Middle frontal gyrus (tissue), 1 donor: ENCODE measurements at regions not wholly inside any gene's neighbourhood (a gene's known extent, or its start where the extent isn't known, plus 50 kb on each side); places are given as distances from the start of the nearest gene placed in this dataset.
"Not testable (repeated sequence)": the region's sequence is repeated elsewhere in the genome, so short reads cannot be mapped to it uniquely, and the experiment has no call there.

Source experiments
- DNase-seq: peaks from one replicate; pipeline ENCODE4 v3.0.0-alpha.2; 2015; ENCODE audit warnings: low spot score; ENCODE audit errors: extremely low spot score

- no peak for DNase-seq
These were observed 368.5 kb downstream of the KIF2B start for GRCh38 chr17:54191261-54191660.

DNA sequence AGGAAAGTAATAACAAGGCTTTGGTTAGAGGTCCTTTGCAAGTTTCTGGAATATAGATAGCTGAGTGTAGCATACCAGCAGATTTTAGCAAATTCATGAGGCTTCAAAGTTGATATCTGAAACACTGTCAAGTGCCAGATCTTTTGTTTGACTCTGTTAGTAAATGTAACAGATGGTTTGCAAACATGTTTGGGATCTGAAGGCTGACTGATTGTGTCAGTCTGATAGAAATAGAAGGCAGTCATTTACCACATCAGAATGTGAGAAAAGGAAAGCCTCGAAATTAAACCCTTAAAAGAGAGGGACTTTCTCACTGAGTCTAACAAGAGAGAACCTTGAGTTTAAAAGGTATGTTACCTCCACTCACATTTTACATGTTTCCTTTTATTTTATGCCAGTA, 371.5 kb downstream of the KIF2B start:
- DNase-seq, result peak; percentile 19

GRCh38 chr17:54196751-54197150, 374.0 kb downstream of the KIF2B start:
- no peak for DNase-seq

GRCh38 chr17:54201380-54201779, 378.7 kb downstream of the KIF2B start:
- not testable (repeated sequence) for DNase-seq

- DNase-seq, result no peak
These were observed 398.1 kb downstream of the KIF2B start for GRCh38 chr17:54220829-54221228.

DNA sequence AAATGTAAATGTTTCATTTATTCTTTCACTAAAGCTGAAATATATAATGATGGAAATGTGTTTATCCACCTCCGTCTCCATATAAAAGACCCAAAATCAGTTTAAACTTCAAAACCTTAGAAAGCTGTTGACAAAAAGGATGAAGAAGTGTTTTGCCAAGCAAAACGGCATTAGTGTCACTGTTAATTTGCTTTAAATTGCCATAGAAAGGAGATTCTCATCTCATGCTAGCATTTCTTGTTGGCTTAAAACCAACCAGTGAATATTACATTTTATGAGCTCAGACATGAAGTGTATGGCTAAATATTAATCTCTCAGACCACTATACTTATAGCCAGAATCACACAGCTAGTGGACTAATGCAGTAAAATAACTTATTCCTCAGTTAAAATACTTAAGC, 398.8 kb downstream of the KIF2B start:
- no peak for DNase-seq

GRCh38 chr17:54235571-54235970, 412.8 kb downstream of the KIF2B start:
- no peak for DNase-seq

- no peak for DNase-seq
These were observed 415.3 kb downstream of the KIF2B start for GRCh38 chr17:54237911-54238515.

- DNase-seq, result no peak
These were observed 416.6 kb downstream of the KIF2B start for GRCh38 chr17:54239291-54239690.

DNA sequence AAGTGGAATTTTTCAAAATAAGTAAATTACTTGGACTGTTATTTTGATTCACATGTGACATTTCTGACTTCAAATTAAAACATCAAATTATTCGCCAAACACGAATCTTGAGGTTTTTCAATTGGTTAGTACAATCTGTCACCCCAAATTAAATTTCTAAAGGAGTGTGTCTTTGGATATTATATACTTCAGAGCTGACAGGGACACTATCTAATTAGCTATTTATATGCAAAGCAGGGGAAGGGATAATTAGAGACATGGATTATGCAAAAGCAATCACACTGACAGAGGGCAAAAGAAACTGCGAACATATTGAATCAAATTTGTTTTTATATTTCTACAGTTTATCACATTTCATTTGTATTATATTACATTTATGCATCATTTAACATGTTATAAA, 433.0 kb downstream of the KIF2B start:
- no peak for DNase-seq

DNA sequence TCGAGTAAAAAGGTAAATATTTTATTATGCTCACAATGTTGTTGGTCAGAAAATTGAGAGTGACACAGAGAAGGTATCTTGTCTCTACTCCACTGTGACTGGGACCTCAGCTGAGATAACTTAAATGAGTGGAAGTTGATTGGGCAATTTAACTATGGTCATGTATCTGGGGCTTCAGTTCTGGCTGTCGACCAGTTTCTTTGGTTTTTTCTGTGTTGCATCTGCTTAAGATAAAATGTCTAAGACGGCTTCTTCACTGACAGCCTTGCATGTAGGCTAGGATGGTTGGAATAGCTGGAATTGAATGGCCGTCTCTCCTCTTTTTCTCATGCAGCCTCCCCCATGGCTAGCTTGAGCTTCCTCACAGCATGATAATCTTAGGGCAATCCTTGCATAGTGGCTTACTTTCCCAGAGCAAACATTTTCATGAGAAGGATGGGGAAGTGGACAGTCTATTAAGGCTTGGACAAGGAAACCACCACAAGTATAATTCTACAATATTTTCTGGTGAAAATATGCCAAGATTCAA, 433.7 kb downstream of the KIF2B start:
- DNase-seq, result no peak

DNA sequence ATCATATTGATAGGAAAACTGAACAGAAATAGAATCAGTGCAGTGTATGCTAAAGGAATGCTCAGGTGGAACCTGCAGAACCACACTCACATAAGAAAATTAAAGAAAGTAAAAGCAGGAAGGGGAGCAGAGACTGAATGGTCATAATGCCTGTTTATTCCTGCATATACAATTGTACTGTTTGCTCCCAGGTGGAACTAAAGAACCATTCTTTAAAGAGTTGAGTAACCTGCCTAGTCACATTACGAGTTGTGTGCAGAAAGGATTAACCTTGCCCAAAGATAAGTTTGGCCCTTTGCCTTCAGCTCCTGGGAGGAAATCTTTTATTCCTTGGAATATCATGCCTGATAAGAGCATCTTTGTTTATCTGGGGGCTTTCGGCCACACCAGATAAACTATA, 434.7 kb downstream of the KIF2B start:
- DNase-seq, result no peak

- no peak for DNase-seq
These were observed 436.7 kb downstream of the KIF2B start for GRCh38 chr17:54259476-54259875.

DNA sequence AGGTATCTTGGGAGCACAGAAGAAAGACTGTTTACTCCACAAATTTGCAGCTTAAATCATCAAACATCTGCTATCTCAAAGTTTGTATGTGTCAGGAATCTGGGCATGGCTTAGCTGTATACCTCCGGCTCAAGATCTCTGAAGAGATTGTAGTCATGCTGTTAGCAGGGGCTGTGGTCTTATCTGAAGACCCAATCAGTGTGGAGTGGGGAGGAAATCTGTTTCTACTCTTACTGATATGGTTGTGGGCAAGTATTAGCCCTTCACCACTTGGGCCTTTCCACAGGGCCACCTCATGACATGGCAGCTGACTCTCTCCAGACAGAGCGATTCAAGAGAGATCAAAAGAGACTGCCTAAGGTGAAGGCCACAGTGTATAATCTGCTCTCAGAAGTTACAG, 438.7 kb downstream of the KIF2B start:
- DNase-seq, result no peak

DNA sequence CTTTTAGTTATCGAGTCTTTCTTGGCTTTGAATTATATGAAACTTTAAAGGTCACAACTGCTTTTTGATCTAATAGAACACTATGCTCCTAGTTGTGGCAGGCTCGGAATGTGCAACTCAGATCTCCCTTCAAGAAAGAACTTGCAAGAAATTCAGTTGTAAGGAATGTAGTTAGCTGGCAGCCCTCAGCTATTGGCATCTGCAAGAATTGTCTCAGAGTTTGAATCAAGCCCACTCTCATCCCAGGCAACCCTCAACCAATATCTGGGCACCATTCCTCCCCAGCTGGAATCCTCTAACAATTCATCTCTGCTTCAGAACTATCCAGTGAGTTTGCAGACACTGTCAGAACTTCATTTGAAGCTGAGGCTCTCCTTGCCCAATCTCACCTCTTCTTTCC, 447.2 kb downstream of the KIF2B start:
- DNase-seq, result no peak

GRCh38 chr17:54270499-54270898, 447.8 kb downstream of the KIF2B start:
- DNase-seq, result no peak

DNA sequence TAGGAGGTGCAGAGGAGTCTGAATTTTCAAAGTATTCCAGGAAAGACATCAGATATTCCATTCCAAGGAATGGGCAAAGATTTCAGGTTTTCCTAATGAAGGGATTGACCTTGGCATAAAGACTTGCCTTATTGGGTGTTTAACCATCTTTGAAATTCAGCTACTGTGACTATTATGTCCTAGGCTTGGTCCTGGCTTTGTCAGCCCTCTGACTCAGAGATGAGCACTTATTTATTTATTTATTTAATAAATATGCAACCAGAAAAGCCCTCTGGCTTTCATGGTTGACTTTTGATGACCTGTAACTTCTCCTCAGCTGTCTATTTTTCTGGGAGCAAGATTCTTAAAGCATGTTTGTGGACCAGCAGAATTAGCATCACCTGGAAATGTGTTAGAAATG, 455.1 kb downstream of the KIF2B start:
- no peak for DNase-seq

- no peak for DNase-seq
These were observed 458.0 kb downstream of the KIF2B start for GRCh38 chr17:54280741-54281140.

GRCh38 chr17:54282886-54283285, 460.2 kb downstream of the KIF2B start:
- DNase-seq, result no peak

- DNase-seq, result no peak
These were observed 484.6 kb downstream of the KIF2B start for GRCh38 chr17:54307351-54307750.

GRCh38 chr17:54324813-54325212, 502.1 kb downstream of the KIF2B start:
- no peak for DNase-seq

GRCh38 chr17:54339731-54340130, 517.0 kb downstream of the KIF2B start:
- no peak for DNase-seq

DNA sequence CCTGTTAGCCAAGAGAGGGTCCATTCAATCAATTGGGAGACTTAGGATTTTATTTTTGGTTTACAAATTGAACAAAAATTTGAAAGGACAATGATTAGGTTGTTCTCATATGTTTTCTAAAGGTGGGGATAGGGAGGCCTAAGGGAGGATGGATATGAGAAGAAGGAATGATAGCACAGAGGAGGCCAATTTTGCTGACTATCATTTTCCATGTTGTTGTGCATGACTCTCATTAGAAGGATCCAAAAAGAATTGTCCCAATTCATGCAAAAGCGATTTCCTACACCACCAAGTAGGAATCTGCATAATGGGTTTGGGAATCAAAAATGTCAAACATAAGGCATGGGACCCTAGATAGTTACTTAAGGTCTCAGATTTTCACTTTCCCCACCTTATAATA, 524.8 kb downstream of the KIF2B start:
- DNase-seq, result no peak

- DNase-seq, result no peak
These were observed 525.5 kb downstream of the KIF2B start for GRCh38 chr17:54348234-54348633.
